Fibroblast of lung (primary cell): ENCODE measurements at regions not wholly inside any gene's neighbourhood (a gene's known extent, or its start where the extent isn't known, plus 50 kb on each side); places are given as distances from the start of the nearest gene placed in this dataset.

ENCODE experiments used
- CTCF ChIP-seq, 2 donors: IDR thresholded peaks in 1 of 2; conservative IDR thresholded peaks in 1 of 2; 1 replicate in 1 of 2; 2 replicates in 1 of 2; pipeline ENCODE4 v1.5.1; 2011 to 2012; ENCODE audit warnings: low read length in 2 of 2, control low read depth in 1 of 2, inconsistent platforms in 1 of 2, low read depth in 1 of 2, mild to moderate bottlenecking in 1 of 2
- EZH2 ChIP-seq: IDR thresholded peaks from 2 replicates; pipeline ENCODE4 v1.5.1; 2012; ENCODE audit warnings: low read length, control low read depth, mild to moderate bottlenecking; ENCODE audit errors: missing control alignments

- no peak for TF ChIP-seq CTCF (conservative IDR thresholded peaks at IDR 0.05 in 1 of 2, IDR thresholded peaks at IDR 0.05 in 1 of 2; ENCODE audit: low read depth in 1 of 2, low read length in 2 of 2)
- TF ChIP-seq EZH2 = no peak
Measured at GRCh38 chr4:58760737-58761136, 1650.6 kb upstream of the IGFBP7 start.
